ENCODE measurements at regions not wholly inside any gene's neighbourhood (a gene's known extent, or its start where the extent isn't known, plus 50 kb on each side); places are given as distances from the start of the nearest gene placed in this dataset.

GRCh38 chr2:71943238-71944182 is 204.2 kb downstream of the CYP26B1 start:
- TF ChIP-seq POLR2A (IDR thresholded peaks at IDR 0.05; ENCODE audit: low read depth, low read length) = no peak
- TF ChIP-seq POLR2AphosphoS5 (IDR thresholded peaks at IDR 0.05; ENCODE audit: low read depth, low read length) = no peak
- no peak for TF ChIP-seq TAF1 (IDR thresholded peaks at IDR 0.05; ENCODE audit: borderline replicate concordance, low read depth, low read length)
